Motor neuron (in vitro differentiated cells): ENCODE measurements at regions not wholly inside any gene's neighbourhood (a gene's known extent, or its start where the extent isn't known, plus 50 kb on each side); places are given as distances from the start of the nearest gene placed in this dataset.
A peak's percentile ranks its signal among the peaks of the same experiment; 100 is the strongest.
"Not testable (repeated sequence)": the region's sequence is repeated elsewhere in the genome, so short reads cannot be mapped to it uniquely, and the experiment has no call there.

Experiments
- ATAC-seq, 8 experiments: fragments of 200-7000 bp; cut with Tn5 transposase; replicated peaks in 6 of 8; 2 replicates each; pipeline ENCODE4 v1.8.0; 2021; ENCODE audit warnings: mild to moderate bottlenecking in 8 of 8, moderate library complexity in 8 of 8
- H3K27ac ChIP-seq, 2 donors: fragments of 250-450 bp; sonication (Bioruptor Pico); 2 replicates each; pipeline ENCODE4 v1.9.0; 2021; ENCODE audit warnings: antibody characterized with exemption in 2 of 2, mild to moderate bottlenecking in 2 of 2, moderate library complexity in 1 of 2
- H3K4me1 ChIP-seq, 2 donors: fragments of 250-450 bp; sonication (Bioruptor Pico); replicated peaks in 1 of 2; 2 replicates each; pipeline ENCODE4 v1.6.1; 2021; ENCODE audit warnings: antibody characterized with exemption in 2 of 2, mild to moderate bottlenecking in 2 of 2, moderate library complexity in 1 of 2
- H3K4me3 ChIP-seq, 5 donors: fragments of 250-450 bp; sonication (Bioruptor Pico); 2 replicates each; pipeline ENCODE4 v1.9.0; 2021; ENCODE audit warnings: antibody characterized with exemption in 5 of 5, mild to moderate bottlenecking in 5 of 5, moderate library complexity in 4 of 5
- WGBS, 10 experiments: fragments of 450-650 bp; shearing (Covaris generic); methylation state at CpG; one replicate each; pipeline ENCODE4 v1.0.0; 2022; 5-methylcytosine and 5-hydroxymethylcytosine counted together
- in situ Hi-C, 9 experiments: fragments of 400-800 bp; cut with MboI; loops; one replicate each; pipeline ENCODE4 v1.15.0; 2021; ENCODE audit warnings: low sequenced_read_pairs in 9 of 9, low pct_unique_long_range_greater_than_20kb in 2 of 9; ENCODE audit not compliant: unreplicated experiment in 9 of 9

DNA sequence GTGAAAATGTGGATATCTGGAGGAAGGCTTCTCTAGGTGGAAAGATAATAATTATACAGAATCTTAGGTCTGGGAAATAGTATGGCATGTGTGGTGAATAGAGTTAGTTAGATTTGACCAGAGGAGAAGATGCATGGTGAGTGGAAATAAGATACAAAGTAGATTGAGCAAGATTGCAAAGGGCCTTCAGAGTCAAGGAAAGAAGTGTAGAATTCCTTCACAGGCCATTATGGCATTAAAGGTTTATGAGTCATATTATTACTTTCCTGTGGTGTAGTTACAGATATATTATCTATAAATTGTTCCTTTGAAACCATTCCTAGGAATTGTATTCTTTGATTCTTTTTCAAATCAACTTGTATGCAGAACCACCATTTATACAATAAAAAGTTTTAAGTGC, 660.3 kb downstream of the SI start:
- peak in 4 of 8 experiments; percentile 3 to 39 (median 22) for ATAC-seq
- Histone ChIP-seq H3K4me1 (no peaks in the 10 kb centered on the region), H3K27ac (no peak overlapping the region), H3K4me3 (no peak overlapping the region)
- in situ Hi-C loops = no loop called here

DNA sequence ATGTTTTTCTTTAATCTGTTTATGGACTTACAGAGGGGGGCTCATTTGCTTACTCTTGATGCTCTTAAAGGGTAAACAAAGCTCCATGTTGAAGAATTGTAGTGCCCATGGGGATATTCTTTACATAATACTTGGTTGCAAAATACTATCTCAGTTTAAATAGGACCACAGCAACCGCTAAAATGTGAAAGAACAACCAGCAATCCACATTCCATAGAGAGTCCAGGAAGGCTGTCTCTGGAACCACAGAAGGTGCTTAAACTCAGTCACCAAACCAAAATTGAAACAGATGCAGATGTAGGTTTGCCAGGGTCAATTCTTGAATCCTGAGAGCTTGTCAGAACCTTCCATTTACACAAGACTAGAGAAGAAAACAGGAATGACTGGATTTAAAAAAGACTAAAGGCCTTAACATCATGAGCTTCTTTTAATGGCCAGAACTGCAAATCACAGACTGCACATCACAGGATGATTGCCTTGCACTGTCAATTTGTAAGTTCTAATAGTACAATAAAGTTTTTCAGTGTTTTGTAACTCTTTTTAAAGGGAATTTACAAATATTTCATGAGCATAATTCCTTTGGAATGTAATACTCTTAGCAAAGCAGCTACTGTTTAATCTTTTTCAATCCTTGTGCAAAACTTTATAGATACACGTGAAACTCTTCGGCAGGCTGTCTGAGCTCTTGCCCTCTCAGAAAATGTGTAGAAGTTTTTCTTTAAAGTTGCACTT, 661.6 kb downstream of the SI start:
- Histone ChIP-seq H3K4me3 (no peak overlapping the region), H3K27ac (no peak overlapping the region), H3K4me1 (no peaks in the 10 kb centered on the region)
- in situ Hi-C loops = no loop called here
- 31 to 100% (median 72%) methylated on average over 1 to 3 of the region's 3 CpGs; no CpG with 5 or more reads in 1 of the 10 experiments for WGBS, 10 experiments
- peak in 1 of 8 experiments; percentile 14 for ATAC-seq

DNA sequence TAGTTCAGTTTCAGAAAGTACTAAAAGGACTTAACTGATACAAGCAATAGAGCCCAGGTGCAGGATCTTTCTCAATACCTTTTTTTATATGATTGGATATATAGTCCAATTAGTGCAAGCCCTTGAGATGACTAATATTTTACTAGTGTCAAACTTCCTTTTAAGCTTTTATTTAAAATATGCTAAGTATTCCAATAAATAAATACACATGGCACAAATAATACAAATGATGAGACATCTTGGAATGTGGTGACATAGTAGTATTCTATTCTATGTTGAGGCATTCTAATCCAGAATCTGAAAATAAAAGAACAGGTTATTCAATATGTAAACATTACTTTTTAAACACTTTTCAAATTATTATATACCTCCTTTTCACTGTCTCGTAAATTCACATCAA, 670.0 kb downstream of the SI start:
- 0 to 100% (median 63%) methylated on average over 1 of the region's 1 CpG; no CpG with 5 or more reads in 1 of the 10 experiments for WGBS, 10 experiments

DNA sequence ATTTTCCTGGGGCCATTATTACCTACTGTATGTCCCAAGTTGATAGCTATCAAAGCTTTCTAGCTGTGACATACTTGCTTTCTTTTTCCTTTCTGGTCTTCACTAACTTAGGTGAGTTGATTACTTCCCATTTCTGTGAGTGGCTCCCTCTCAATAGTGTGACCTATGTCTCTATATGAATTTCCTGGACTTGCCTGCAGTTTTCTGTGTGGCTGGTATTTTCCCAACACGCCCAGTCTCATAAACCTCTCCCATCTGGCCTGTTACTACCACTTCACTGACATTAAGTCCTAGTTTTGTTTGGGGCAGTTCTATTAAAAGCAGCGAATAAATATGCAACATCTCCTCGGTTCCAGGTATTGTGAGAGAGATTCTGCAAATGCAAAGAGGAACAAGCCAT, 671.2 kb downstream of the SI start:
- in situ Hi-C loops = no loop called here
- 13 to 100% (median 70%) methylated on average over 1 to 3 of the region's 3 CpGs; no CpG with 5 or more reads in 1 of the 10 experiments for WGBS, 10 experiments
- ATAC-seq = no peak
- Histone ChIP-seq H3K4me1 (no peaks in the 10 kb centered on the region), H3K27ac (no peak overlapping the region), H3K4me3 (no peak overlapping the region)

More for the DNA sequence above, 670.0 kb downstream of the SI start:
- in situ Hi-C loops = no loop called here
- no peak for ATAC-seq
- Histone ChIP-seq H3K4me1 (no peaks in the 10 kb centered on the region), H3K27ac (no peak overlapping the region), H3K4me3 (no peak overlapping the region)

DNA sequence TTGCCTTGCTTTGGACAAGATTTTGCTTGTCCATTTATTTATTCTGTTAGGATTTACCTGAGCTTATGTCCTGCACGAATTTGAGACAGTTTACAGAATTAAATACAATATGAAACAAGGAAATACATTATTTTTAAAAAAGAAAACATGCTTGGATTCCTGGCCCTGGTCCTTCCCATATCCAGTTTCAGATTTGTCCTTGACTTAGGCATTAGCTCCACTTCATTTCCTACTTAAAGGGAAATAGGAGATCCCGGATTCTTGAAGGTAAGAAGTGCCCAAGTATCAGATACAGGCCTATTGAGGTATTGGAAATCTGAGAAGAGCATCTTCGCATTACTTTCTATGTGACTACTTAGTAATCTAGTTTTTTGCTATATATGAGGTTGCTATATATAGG, 672.0 kb downstream of the SI start:
- no peak overlapping the region for H3K27ac ChIP-seq
- 0 to 100% (median 54%) methylated on average over 1 to 3 of the region's 3 CpGs for WGBS, 10 experiments
- in situ Hi-C loops = no loop called here
- H3K4me1 ChIP-seq = no peaks in the 10 kb centered on the region
- H3K4me3 ChIP-seq = no peak overlapping the region
- ATAC-seq = no peak

DNA sequence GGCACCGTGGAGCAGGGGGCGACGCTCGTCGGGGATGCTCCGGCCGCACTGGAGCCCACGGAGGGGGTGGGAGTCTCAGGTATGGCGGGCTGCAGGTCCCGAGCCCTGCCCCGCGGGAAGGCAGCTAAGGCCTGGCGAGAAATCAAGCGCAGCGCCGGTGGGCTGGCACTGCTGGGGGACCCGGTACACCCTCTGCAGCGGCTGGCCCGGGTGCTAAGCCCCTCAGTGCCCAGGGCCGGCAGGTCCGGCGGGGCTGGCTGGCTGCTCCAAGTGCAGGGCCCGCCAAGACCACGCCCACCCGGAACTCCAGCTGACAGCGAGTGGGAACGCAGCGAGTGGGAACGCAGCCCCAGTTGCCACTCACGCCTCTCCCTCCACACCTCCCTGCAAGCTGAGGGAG, 676.4 kb downstream of the SI start:
- no peak for ATAC-seq
- in situ Hi-C loops = no loop called here
- Histone ChIP-seq H3K4me3 (no peak overlapping the region), H3K4me1 (no peaks in the 10 kb centered on the region), H3K27ac (no peak overlapping the region)
- WGBS, 10 experiments = 57 to 100% (median 75%) methylated on average over 2 to 7 of the region's 30 CpGs; no CpG with 5 or more reads in 7 of the 10 experiments

DNA sequence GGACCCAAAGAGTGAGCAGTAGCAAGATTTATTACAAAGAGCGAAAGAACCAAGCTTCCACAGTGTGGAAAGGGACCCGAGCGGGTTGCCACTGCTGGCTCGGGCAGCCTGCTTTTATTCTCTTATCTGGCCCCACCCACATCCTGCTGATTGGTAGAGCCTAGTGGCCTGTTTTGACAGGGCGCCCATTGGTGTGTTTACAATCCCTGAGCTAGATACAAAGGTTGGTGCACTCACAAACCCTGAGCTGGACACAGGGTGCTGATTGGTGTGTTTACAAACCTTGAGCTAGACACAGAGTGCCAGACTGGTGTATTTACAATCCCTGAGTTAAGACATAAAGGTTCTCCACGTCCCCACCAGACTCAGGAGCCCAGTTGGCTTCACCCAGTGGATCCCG, 676.9 kb downstream of the SI start:
- in situ Hi-C loops, H3K27ac ChIP-seq, H3K4me1 ChIP-seq, ATAC-seq, H3K4me3 ChIP-seq: not testable (repeated sequence)
- WGBS, 10 experiments = 88 to 92% (median 90%) methylated on average over 2 to 4 of the region's 7 CpGs; no CpG with 5 or more reads in 7 of the 10 experiments

DNA sequence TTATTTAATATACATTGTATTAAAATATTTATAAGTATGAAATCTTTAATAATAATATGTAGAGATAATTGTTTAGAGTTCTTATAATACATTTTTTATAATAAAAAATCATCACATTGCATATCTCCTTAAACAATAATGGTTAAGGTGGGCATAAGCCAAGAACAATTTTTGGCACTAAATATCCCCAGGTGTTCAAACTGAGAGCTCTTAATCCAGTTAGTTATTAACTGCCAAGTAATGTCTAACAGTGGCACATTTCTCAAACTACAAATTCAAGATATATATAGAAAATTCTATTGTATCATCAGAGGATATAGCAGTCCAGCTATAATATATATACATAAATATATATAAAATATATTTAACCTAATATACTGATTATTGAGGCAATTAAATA, 680.8 kb downstream of the SI start:
- in situ Hi-C loops = no loop called here
- no peaks in the 10 kb centered on the region for H3K4me1 ChIP-seq
- no peak overlapping the region for H3K27ac ChIP-seq
- H3K4me3 ChIP-seq = no peak overlapping the region
- ATAC-seq = no peak

DNA sequence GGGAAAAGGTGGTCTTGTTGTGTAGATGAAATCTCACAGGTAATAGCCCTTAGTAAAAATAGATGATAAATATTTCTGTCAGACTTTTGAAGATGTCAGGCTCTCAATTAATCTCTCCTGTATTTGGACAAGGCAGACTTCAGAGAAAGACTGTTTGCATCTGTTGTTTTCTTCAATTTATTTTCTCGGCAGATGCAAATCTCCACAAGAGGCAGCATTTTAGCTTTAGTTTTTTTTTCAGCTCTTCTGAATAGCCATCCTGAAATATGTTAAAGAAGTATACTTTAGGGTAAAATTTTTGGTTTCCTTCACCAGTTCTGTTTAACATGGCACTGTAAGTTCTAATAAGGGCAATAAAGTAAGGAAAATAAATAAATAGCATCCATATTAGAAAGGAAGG, 685.1 kb downstream of the SI start:
- Histone ChIP-seq H3K4me3 (no peak overlapping the region), H3K27ac (no peak overlapping the region), H3K4me1 (no peaks in the 10 kb centered on the region)
- WGBS, 10 experiments = 29 to 90% (median 63%) methylated on average over 1 of the region's 1 CpG
- in situ Hi-C loops = no loop called here
- ATAC-seq = no peak

DNA sequence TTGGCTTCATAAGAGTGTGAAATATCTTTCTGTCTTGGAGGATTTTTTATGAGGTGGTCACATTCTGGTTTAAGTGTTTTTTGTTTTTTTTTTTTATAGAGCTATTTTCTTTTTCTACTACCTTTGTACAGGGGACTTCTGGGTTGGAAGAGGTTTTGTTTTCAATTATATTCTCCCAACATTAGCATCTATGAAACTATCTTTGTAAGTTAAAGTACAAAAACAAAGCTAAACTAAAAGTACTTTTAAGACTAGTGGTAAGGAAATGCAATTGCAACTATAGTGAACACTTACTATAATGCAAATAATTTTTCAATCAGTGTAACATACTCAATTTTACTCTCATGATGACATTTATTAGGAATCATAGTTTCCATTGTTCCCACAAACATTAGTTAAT, 688.2 kb downstream of the SI start:
- in situ Hi-C loops = no loop called here
- Histone ChIP-seq H3K4me1 (no peaks in the 10 kb centered on the region), H3K4me3 (no peak overlapping the region)

DNA sequence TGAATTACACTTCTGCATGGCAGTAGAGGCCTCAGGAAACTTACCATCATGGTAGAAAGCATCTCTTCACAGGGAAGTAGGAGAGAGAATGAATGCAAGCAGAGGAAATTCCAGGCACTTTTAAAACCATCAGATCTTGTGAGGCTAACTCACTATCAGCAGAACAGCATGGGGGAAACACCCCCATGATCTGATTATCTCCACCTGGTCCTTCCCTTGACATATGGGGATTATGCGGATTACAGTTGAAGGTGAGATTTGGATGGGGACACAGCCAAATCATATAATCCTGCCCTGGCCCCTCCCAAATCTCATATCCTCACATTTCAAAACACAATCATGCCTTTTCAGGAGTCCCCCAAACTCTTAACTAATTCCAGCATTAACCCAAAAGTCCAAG, 691.1 kb downstream of the SI start:
- Histone ChIP-seq H3K4me3 (no peak overlapping the region), H3K27ac (no peak overlapping the region), H3K4me1 (no peaks in the 10 kb centered on the region)
- 67 to 100% methylated on average over 1 of the region's 1 CpG; no CpG with 5 or more reads in 8 of the 10 experiments for WGBS, 10 experiments
- ATAC-seq = no peak
- in situ Hi-C loops = no loop called here

More for the DNA sequence above, 688.2 kb downstream of the SI start:
- no peak for ATAC-seq
- no peak overlapping the region for H3K27ac ChIP-seq

DNA sequence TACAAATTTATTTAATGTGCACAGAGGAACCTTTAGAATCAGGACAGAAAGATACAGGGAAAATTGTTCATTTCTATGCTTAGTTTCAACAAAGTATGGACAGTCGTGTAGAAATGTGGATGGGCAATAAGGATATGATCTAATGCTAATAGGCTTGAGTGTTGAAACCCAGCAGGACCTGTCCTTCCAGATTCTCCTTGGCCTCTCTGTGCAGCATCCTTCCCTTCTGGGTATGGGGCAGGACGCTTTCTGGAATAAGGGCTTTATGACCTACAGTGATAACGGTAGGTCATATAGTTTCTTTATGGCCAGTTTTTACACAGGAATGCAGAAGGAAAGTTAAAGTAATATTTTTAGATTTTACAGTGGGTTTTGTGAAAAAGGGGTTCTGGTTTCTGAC, 698.1 kb downstream of the SI start:
- in situ Hi-C loops = no loop called here
- Histone ChIP-seq H3K4me3 (no peak overlapping the region), H3K27ac (no peak overlapping the region), H3K4me1 (no peaks in the 10 kb centered on the region)
- ATAC-seq = no peak
- 13 to 100% (median 83%) methylated on average over 1 to 3 of the region's 3 CpGs; no CpG with 5 or more reads in 1 of the 10 experiments for WGBS, 10 experiments

DNA sequence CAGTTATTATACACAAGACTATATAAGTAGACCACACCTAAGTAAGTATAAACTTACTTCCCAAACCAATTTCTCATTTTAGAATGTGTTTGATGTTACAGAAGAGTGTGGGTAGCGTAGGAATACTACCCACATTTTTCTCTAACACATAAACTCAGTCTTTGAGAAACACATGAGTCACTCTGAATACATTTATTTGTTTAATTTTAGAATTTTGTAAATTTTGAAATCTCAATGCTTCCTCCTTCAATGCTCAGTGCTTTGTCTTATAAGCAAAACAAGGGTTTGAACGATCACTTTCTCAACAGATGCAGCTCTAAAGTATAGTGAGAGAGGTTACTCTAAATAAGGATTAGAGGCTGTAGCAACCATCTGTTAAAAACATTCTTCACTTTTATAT, 700.8 kb downstream of the SI start:
- no peak overlapping the region for H3K27ac ChIP-seq
- H3K4me1 ChIP-seq = no peaks in the 10 kb centered on the region
- no peak for ATAC-seq
- H3K4me3 ChIP-seq = no peak overlapping the region
- in situ Hi-C loops = no loop called here
- WGBS, 10 experiments = 5 to 100% (median 78%) methylated on average over 1 to 2 of the region's 2 CpGs; no CpG with 5 or more reads in 1 of the 10 experiments

DNA sequence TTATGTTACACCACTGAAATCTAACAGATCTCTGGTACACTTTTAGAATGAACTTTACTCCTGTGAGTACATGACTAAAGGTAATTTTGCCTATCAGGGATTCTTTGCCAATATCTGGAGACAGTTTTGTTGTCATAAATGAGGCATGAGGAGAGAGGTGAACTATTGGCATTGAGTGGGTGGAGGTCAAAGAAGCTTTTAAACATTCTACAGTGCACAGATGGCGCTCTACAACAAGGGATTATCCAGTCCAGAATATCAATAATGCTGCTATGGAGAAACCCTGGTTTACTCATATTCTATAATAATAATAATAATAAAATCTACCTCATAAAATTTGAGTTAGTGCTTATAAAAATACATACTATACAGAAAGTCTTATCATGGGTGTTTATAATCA, 702.3 kb downstream of the SI start:
- Histone ChIP-seq H3K4me3 (no peak overlapping the region), H3K27ac (no peak overlapping the region), H3K4me1 (no peaks in the 10 kb centered on the region)
- in situ Hi-C loops = no loop called here
- WGBS, 10 experiments = 0 to 100% (median 67%) methylated on average over 1 of the region's 1 CpG; no CpG with 5 or more reads in 4 of the 10 experiments
- no peak for ATAC-seq
